ENCODE measurements at regions not wholly inside any gene's neighbourhood (a gene's known extent, or its start where the extent isn't known, plus 50 kb on each side); places are given as distances from the start of the nearest gene placed in this dataset.
"Not testable (repeated sequence)": the region's sequence is repeated elsewhere in the genome, so short reads cannot be mapped to it uniquely, and the experiment has no call there.

DNA sequence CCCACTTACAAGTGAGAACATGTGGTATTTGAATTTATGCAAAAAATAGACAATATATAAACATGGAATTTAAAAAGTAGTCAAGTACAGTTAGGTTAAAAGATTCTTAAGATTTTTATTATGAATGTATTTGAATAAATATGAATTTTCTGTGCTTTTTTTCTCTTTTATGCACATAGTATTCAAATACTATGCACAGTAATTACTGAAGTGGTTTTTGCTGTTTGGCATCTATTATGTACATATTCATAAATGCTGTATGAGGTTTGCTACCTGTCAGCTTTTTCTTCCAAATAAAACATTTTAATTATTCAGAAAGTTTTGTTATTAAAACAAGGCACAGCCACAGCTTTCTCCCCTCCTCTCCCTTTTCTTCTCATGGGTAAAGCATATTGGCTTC is 1272.7 kb downstream of the NSUN3 start:
- DNase-seq (ENCODE audit: low read depth in 4 of 4, low spot score in 1 of 4) = no peak

DNA sequence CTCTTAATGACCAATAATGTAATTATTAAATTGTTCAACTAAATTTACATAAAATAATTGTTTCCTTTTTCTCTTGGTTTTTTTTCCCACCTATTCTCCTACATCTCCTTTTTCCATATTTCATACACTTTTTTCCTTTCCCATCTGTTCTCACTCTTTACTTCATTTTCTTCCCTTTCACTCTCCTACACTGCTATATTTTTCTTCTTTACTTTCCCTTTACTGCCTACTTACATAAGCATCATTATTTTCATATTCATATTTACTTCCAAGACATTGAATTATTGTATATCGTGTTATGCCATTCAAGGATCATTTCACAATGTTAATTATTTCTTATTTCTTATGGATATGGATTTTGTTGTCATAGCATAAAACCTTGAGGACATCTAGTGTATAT is 1275.6 kb downstream of the NSUN3 start:
- DNase-seq (ENCODE audit: low read depth in 4 of 4, low spot score in 1 of 4) = no peak

DNA sequence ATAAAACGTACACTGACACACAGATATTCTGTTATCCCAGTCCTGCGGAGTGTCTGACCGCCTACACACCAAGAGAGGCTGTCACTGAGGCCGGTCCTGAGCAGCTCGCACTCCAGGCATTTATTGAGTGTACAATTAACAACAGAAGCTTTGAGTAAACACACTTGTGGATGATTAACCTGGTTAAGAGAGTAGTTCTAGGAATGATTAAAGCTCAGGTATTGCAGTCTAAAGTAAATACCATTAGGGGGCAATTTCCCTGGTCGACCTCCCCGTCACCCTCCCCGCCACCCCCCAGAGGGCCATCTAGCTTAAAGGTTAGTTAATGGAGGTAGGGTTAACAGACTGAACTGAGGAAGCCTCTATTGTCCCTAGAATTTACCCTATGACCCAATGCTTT is 1278.5 kb downstream of the NSUN3 start:
- DNase-seq (ENCODE audit: low read depth in 4 of 4, low spot score in 1 of 4) = no peak

DNA sequence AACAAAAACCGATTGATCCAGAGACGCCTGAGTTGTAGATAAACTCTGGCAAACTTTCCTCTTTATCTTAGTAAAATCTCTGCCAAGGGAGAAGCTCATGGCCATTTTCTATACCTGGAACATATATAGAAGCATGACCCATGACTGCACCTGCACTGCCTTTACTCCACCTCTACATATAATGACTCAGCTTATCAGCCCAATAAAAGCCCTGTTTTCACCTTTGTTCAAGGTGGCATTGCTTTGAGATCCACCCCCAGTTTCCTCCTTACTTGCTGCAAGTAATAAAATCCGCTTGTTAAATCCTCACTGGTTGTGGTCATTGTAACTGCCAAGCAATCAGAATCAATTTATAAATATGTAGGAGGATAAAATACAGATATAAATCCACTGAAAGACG is 1280.4 kb downstream of the NSUN3 start:
- no peak for DNase-seq (ENCODE audit: low read depth in 4 of 4, low spot score in 1 of 4)

DNA sequence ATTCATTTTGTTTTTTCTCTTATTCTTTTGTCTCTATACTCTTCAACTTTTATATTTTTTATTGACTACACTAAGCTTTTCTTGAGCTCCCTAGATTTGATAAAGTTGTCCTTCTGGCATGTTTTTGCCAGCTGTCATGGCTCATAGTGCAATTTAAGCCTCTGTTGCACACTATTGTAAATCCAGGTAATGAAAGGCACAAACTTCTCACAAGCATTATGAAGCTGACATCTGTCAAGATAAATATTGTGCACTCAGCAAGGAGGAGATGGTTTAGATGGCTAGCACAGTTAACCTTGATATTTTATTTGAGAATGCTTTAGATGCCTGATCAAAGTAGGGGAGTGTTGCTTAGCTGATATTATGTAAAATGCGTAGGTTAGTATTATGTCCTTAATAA is 1280.9 kb downstream of the NSUN3 start:
- DNase-seq (ENCODE audit: low read depth in 4 of 4, low spot score in 1 of 4) = no peak

DNA sequence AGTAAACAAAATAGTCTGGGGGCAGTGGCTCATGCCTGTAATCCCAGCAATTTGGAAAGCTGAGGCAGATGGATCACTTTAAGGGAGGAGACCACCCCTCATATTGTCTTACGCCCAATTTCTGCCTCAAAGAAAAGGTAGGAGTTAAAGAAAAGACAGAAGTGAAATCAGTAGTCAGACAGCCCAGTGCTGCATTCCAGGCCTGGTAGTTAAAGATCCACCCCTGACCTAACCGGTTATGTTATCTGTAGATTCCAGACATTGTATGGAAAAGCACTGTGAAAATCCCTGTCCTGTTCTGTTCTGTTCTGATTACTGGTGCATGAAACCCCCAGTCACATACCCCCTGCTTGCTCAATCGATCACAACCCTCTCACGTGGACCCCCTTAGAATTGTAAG is 1285.1 kb downstream of the NSUN3 start:
- not testable (repeated sequence) for DNase-seq (ENCODE audit: low read depth in 4 of 4, low spot score in 1 of 4)

DNA sequence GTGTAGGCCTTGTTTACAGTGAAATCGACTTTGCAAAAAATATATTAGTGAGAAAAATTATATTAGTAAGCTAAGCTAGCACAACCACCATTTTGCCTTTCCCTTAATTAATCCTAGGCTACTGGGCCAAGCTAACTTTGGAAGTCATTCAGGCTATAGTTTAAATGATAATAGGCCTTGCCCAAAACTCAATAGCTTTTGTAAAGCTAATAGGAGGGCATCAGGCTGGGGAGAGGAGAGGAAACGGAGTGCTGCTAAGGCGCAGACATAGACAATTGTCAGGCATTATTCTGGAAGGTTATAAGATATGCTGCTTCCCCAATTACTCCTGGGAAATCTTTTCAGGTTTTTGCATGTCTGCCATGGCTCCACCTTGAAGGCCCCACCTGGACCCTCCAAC is 1286.0 kb downstream of the NSUN3 start:
- DNase-seq (ENCODE audit: low read depth in 4 of 4, low spot score in 1 of 4) = no peak

DNA sequence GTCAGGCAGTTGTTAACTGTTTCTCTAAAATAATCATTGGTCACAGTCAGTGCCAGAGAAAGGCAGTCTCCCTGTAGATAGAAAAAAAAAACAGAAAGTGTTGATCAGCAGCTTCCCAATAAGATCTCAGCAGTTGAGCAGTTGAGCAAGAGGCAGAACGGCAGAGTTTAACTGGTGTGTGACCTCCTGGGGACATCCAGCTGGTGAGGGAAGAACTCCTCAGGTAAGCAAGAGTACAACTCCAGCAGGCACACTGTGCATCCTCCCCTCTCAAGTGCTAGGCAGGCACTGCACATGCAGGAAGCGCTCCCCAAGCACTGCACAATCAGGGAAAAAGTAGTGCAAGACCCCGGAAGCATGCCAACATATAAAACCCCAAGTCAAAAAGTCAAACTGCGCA is 1287.2 kb downstream of the NSUN3 start:
- DNase-seq (ENCODE audit: low read depth in 4 of 4, low spot score in 1 of 4) = no peak

DNA sequence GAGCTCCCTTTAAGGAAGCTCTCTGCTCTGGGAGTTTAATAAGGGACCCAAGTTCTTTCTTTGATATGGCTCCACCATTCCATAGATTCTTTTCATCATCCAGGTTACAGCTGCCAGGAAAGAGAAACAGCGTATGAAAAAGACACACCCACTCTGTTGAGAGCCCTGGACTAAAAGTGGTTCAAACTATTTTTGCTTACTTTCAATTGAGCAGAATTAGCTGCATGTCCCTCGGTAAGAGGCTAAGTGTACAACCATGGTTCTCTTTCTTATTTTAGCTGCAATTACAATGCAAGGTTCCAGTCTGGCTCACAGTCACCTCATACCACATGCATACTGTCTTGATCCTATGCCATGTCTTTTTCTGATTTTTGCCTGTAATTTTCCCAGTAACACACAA is 1288.3 kb downstream of the NSUN3 start:
- no peak for DNase-seq (ENCODE audit: low read depth in 4 of 4, low spot score in 1 of 4)

DNA sequence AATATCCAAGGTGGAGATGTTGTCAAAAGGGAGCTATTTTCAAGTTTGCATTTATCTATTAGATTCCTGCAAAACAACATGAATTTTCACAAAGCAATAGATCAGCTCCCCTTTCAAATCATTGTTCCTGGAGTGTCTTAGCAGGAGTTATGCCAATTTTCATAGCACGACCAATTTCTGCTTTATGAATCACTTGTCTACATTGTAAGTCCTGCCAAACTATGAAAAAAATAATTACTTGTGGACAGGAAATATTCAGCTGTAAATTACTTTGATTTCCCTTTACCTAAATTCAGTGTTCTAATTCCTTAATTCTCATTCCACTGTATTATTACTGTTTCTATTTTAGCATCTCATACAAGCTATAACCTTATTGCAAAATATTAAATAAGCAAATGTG is 1289.6 kb downstream of the NSUN3 start:
- DNase-seq (ENCODE audit: low read depth in 4 of 4, low spot score in 1 of 4) = no peak

DNA sequence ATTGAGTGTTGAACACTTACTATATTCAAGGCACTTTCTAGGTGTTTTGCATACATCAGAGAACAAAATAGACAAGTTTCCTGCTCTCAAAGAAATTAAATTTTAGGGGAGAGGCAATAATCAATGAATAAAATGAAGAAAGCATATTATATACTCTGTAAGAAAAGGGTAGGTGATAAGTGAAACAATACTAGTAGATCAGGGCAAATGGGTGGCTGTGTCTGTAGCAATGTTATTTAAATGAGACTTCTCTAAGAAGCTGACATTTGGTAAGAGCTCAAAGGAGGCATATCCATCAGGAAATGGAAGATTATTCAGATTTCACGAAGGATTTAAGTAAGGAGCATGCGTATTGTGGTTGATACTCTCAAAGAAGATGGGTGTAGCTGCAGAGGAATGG is 1291.6 kb downstream of the NSUN3 start:
- no peak for DNase-seq (ENCODE audit: low read depth in 4 of 4, low spot score in 1 of 4)

DNA sequence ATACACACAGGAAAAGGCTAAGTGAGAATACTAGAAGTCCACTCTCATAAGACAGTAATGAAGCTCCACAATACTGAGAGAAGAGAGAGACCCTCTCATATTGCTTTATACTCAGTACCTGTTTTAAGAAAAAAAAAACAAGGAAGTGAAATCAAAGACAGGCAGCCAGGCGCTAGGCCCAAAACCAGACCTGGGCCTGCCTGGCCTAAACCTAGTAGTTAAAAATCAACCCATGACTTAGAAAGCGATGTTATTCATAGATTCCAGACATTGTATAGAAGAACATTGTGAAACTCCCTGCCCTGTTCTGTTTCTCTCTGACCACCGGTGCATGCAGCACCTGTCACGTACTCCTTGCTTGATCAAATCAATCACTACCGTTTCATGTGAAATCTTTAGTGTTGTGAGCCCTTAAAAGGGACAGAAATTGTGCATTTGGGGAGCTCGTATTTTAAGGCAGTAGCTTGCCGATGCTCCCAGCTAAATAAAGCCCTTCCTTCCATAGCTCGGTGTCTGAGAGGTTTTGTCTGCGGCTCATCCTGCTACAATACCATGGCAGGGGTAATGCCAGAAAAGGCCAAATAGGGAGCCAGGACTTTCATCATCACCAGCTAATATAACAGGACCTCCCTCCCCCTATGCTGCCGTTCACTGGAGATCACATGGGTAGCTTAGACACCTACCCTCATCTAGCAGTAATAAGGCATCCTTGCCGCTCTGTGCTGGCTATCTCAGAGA is 1294.1 kb downstream of the NSUN3 start:
- no peak for DNase-seq (ENCODE audit: low read depth in 4 of 4, low spot score in 1 of 4)

DNA sequence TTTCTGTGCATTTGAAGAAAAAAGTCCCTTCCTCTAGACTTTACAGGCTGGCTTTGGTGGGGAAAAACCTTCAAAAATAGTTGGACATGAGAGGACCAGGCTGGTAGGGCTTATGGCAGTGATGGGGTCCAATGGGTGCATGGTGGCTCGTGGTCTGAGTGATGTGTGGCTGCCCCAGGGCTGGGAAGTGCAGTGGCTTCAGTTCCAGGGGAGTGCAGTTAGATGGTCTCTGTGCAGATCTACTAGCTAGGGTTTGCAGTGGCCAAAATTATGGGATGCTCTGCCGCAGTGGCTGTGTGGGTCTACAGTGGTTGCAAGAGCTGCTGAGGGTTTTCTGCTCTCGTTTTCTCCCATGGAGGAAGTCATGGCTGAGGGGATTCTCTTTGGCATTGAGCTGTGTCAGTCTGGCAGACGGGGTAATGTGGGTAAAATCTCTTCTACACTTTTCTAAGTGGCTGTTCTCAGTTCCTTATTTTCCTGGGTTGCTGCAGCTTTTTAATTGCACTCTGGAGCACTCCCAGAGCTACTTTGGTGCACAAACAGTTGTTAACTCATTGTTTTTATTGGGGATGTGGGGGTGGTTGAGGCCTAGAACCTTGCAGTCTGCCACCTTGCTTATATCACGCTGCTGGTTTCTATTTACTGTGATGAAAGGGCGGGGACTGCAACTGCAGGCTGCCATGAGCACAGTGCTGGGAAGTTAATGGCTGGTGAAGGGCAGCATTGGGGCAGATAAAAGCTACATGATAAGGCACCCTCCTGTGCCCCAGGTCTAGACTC is 1324.6 kb downstream of the NSUN3 start:
- DNase-seq (ENCODE audit: low read depth in 4 of 4, low spot score in 1 of 4) = no peak

DNA sequence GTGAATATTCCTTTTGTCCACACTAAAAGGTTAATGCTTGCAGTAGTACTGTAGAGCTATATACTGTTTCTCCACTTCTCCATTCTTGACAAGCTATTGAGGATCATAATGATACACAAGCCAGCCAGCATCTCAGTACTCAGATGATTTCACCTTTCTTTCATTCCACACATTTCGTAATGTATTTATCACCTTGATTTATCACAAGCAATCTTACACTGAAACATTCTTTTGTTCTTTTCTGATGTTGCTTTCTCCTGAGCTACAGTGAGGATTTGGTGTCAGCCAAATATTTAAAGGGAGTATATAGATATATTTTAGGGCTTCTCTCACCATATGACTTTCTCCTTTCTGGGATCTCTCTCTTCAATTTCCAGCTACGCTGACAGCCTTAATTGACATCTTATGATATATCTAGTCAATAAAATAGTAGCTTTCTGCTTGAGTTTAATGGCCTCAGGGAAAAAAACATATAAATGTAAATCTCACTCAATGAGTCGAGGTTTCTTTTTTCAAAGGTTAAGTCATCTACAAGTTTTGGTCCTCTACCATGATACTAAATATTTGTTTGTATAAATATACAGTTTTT is 1327.0 kb downstream of the NSUN3 start:
- DNase-seq (ENCODE audit: low read depth in 4 of 4, low spot score in 1 of 4) = no peak

DNA sequence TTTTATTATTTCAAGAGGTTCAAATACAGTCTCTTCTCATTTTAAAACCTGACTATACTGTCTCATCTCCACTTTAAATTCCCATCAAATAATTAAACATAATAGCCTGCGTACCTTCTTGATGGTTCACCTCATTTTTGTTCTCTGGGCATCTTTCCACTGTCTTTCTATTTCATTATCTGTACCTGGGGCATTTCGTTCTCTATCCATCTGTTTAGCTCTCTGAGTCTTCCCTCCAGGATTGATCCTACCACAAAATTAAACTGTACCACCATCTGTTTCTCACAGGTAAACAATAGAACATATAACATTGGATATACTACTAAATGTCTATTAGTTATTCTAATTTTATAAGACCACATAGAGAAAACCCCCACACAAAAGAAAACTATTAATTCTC is 1331.4 kb downstream of the NSUN3 start:
- no peak for DNase-seq (ENCODE audit: low read depth in 4 of 4, low spot score in 1 of 4)

DNA sequence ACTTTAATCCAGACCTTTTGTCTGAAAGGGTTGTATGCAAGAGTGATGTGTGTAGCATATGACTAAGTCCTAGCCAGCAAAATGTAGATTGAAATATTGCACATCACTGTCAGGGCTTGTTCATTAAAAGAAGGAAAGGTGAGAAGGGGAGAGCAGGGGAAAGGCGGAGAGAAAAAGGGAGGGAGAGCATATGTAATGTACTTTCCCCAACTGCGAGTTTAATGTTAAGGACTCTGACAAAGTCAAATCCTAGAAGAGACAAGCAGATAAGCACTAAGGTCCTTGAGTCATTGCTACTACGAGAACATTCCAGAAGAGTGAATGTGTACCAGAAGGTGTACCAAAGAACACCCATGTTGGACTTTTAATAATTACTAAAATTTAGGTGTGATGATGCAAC is 1336.7 kb downstream of the NSUN3 start:
- DNase-seq (ENCODE audit: low read depth in 4 of 4, low spot score in 1 of 4) = no peak

DNA sequence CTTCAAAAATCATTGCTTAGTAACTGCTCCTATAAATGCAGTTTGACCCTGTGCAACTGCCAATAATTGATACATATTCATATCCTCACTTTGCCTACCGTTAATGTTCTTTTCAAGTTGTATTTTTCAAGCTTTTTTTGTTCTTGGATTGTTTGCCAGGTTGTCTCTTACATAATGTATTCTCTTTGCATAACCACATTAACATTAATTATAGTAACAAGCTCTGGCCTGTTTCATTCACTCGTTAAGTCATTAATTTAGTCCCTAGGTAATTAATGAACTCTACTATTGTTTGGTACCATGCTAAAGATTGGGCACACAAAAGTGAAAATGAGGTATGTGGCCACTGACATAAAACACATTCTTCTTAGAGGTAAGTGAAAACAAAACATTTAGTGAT is 1338.8 kb downstream of the NSUN3 start:
- DNase-seq (ENCODE audit: low read depth in 4 of 4, low spot score in 1 of 4) = no peak

DNA sequence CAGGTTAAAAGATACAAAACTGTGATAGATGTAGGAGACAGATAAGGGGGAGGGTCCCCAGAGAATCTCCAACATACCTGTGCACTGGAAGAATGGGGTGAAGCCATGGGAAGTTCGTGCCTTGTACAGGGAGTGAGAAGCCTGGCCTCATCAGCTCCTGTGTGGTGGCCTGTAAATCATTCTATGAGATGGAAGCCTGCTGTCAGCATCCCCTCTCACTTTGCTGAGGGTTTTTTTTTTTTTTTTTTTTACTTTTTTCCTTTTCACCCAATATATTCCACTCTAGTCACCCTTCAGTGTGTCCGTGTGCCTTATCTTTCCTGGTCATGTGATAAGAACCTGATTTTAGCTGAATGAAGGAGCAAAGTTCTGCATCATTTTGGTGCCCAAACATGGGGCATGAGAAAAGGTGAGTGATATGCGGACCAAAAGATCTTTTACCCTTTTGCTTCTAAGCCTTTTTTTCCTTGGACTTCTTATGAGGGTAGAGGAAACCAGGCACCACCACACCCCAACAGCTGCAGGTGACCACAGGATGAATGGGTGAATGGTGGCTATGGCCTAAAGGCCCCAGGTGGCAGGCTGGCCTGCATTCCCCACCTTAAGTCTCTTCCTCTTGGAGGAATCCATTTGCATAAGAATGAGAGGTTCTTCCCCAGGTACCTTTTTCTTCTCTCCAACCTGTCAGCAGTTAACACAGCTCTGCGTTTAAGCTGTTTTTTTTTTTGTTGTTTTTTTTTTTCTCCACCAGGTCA is 1345.0 kb downstream of the NSUN3 start:
- DNase-seq (ENCODE audit: low read depth in 4 of 4, low spot score in 1 of 4) = no peak

DNA sequence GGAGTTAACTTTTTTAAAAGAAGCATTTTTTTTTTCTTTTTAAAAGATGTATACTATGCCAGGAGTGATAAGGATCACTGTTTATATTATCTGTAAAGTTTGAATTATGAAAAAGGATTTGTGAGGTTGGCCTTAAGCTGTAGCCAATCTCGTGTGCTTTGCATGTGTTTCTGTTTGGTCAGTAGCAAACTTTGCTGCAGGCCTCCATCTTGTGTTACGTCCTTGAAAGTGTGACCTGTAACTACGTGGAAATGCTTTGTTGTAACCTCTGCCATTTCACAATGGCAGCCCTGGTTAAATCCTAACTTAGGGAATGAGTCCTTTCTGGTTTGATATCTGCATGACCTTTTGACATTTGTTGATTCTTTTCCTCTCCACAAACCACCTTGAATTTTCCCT is 1345.6 kb downstream of the NSUN3 start:
- no peak for DNase-seq (ENCODE audit: low read depth in 4 of 4, low spot score in 1 of 4)

DNA sequence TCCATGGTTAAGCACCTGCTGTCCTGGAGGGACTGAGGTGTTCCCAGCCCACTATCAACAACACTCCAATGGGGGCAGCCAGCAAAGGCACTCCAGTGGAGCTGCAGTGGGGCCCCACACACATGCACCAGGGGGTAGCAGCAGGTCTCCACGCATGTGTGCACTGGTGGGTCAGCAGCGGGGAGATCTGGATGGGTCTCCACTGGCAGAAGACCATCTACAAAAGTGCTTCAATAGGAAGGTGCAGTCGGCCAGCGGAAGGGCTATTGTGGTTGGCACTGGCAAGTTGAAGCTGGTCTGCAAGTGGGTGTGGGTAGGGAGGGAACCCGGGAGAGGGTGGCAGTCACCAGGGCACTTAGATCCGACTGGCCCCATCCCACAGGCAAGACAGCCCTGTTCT is 1355.4 kb downstream of the NSUN3 start:
- no peak for DNase-seq (ENCODE audit: low read depth in 4 of 4, low spot score in 1 of 4)

DNA sequence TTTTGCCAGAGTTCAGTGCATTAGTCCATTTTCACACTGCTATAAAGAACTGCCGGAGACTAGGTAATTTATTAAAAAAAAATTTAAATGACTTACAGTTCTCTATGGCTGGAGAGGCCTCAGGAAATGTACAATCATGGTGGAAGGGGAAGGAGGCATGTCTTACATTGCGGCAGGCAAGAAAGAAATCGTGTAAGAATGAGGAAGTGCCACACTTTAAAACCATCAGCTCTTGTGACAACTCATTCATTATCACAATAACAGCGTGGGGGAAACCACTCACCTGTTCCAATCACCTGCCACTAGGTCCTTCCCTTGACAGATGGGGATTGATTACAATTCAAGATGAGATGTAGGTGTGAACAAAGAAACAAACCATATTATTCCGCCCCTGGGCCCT is 1361.4 kb downstream of the NSUN3 start:
- no peak for DNase-seq (ENCODE audit: low read depth in 4 of 4, low spot score in 1 of 4)

DNA sequence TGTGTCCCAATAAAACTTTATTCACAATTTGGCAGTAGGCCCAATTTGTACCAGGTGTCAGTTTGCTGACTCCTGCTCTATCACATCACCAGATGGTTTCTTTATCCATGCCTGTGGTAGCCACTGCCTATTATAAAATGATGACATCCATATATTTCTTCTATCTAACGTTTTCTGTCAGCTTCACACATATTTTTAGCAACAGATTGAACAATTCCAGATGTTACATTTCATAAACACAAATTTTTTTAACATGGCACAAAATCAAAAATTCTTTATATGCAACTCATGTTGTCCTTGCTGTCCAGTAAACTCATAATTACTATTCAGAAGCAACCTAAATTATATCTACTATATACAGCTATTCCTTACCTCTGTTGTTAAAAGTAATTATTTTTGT is 1371.6 kb downstream of the NSUN3 start:
- no peak for DNase-seq (ENCODE audit: low read depth in 4 of 4, low spot score in 1 of 4)

Data from stimulated activated CD4-positive, alpha-beta T cell treated with anti-CD3 and anti-CD28 coated beads, Interleukin-1b, Interleukin-23, amount 100 ng/mL, for 24 hours (primary cell).